Sigmoid colon (tissue), 6 donors: ENCODE measurements at regions not wholly inside any gene's neighbourhood (a gene's known extent, or its start where the extent isn't known, plus 50 kb on each side); places are given as distances from the start of the nearest gene placed in this dataset.

ENCODE experiments used
- DNase-seq: peaks from one replicate; pipeline ENCODE4 v3.0.0-alpha.2; 2019
- H3K27ac ChIP-seq, 4 donors: fragments of 200-600 bp; sonication (generic); one replicate each; pipeline ENCODE4 v1.5.1; 2016 to 2019; ENCODE audit warnings: mild to moderate bottlenecking in 1 of 4
- H3K27me3 ChIP-seq, 3 donors: fragments of 200-600 bp; sonication (generic); one replicate each; pipeline ENCODE4 v1.5.1; 2019; ENCODE audit warnings: mild to moderate bottlenecking in 1 of 3
- H3K36me3 ChIP-seq, 4 donors: fragments of 200-600 bp; sonication (generic); one replicate each; pipeline ENCODE4 v1.5.1; 2016 to 2019
- H3K4me1 ChIP-seq, 4 donors: fragments of 200-600 bp; sonication (generic); one replicate each; pipeline ENCODE4 v1.5.1; 2017 to 2019
- H3K4me3 ChIP-seq, 4 donors: fragments of 200-600 bp; sonication (generic); one replicate each; pipeline ENCODE4 v1.5.1; 2017 to 2019; ENCODE audit warnings: mild to moderate bottlenecking in 2 of 4, moderate library complexity in 1 of 4
- H3K9me3 ChIP-seq, 4 donors: fragments of 200-600 bp in 3 of 4; sonication (generic) in 3 of 4; one replicate each; pipeline versions ENCODE4 v1.5.1 to v1.6.1; 2013 to 2019
- CTCF ChIP-seq, 4 experiments: fragments of 450-650 bp in 3 of 4; fragments of 200-600 bp in 1 of 4; IDR thresholded peaks; one replicate each; pipeline ENCODE4 v1.5.1; 2016 to 2019; ENCODE audit warnings: antibody characterized with exemption in 4 of 4, mild to moderate bottlenecking in 3 of 4, moderate library complexity in 2 of 4
- EP300 ChIP-seq, 4 donors: sonication (generic); formaldehyde crosslinking; IDR thresholded peaks; one replicate each; pipeline ENCODE4 v1.6.1; 2017; ENCODE audit warnings: antibody characterized with exemption in 4 of 4
- POLR2A ChIP-seq, 2 donors: fragments of 450-650 bp; IDR thresholded peaks; one replicate each; pipeline ENCODE4 v1.6.1; 2016; ENCODE audit warnings: antibody characterized with exemption in 2 of 2, mild to moderate bottlenecking in 2 of 2, moderate library complexity in 2 of 2
- POLR2AphosphoS5 ChIP-seq, 4 donors: sonication (generic); formaldehyde crosslinking; IDR thresholded peaks; one replicate each; pipeline ENCODE4 v1.6.1; 2017; ENCODE audit warnings: antibody characterized with exemption in 4 of 4
- WGBS, 2 donors: extraction: QIAGEN DNeasy Blood & Tissue Kit; methylation state at CpG; one replicate each; pipeline ENCODE4 v1.1.7; 2013; 5-methylcytosine and 5-hydroxymethylcytosine counted together
- intact Hi-C: fragments of 100-400 bp; cut with DNase I; formaldehyde crosslinking; loops from one replicate; pipeline ENCODE4 v1.15.1; 2023
- donor health status: healthy with polysubstance abuse.
- donor health status: healthy.

DNA sequence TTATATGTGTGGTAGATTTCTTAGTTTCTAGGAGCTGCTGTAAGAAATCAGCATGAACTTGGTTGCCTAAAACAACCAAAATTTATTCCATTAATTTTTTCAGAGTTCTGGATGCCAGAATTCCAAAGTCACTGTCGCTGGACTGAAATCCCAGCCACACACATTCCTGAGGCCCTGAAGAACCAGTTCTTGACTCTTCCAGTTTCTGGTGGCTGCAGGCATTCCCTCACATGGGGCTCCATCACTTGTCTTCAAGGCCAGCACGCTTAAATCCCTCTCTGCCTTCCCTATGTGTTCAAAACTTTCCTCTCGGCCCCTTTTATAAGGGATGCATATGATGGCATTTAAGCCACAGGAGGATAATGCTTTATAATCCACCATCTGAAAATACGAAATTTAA, 1237.5 kb upstream of the CDH9 start:
- no peak overlapping the region for H3K4me3 ChIP-seq
- 58 to 78% methylated on average over 4 of the region's 4 CpGs for WGBS, 2 donors
- DNase-seq, result no peak
- no peaks in the 10 kb centered on the region for H3K4me1 ChIP-seq
- no peak overlapping the region for H3K27ac ChIP-seq
- H3K9me3 ChIP-seq, result no peaks in the 10 kb centered on the region
- H3K36me3 ChIP-seq, result no peaks in the 10 kb centered on the region
- no peak for TF ChIP-seq POLR2A (IDR thresholded peaks at IDR 0.05)
- TF ChIP-seq POLR2AphosphoS5 (IDR thresholded peaks at IDR 0.05), result no peak
- TF ChIP-seq EP300 (IDR thresholded peaks at IDR 0.05), result no peak
- no peaks in the 10 kb centered on the region for H3K27me3 ChIP-seq
- intact Hi-C loops, result no loop called here

- Histone ChIP-seq H3K36me3 (no peaks in the 10 kb centered on the region), H3K27me3 (no peaks in the 10 kb centered on the region), H3K27ac (no peak overlapping the region), H3K4me3 (no peak overlapping the region), H3K4me1 (no peaks in the 10 kb centered on the region), H3K9me3 (no peaks in the 10 kb centered on the region)
- TF ChIP-seq POLR2A (IDR thresholded peaks at IDR 0.05), result no peak
- TF ChIP-seq CTCF (IDR thresholded peaks at IDR 0.05), result no peak
- TF ChIP-seq EP300 (IDR thresholded peaks at IDR 0.05), result no peak
- no peak for TF ChIP-seq POLR2AphosphoS5 (IDR thresholded peaks at IDR 0.05)
- no peak for DNase-seq
- intact Hi-C loops, result no loop called here
- 75 to 80% methylated on average over 5 of the region's 5 CpGs for WGBS, 2 donors
Measured at GRCh38 chr5:28269978-28270377, 1231.6 kb upstream of the CDH9 start.

- WGBS, 2 donors, result 79 to 81% methylated on average over 2 of the region's 2 CpGs
- Histone ChIP-seq H3K4me1 (no peaks in the 10 kb centered on the region), H3K27ac (no peak overlapping the region), H3K4me3 (no peak overlapping the region), H3K27me3 (no peaks in the 10 kb centered on the region), H3K9me3 (no peaks in the 10 kb centered on the region), H3K36me3 (no peaks in the 10 kb centered on the region)
- intact Hi-C loops, result no loop called here
- DNase-seq, result no peak
- no peak for TF ChIP-seq EP300 (IDR thresholded peaks at IDR 0.05)
Measured at GRCh38 chr5:28265877-28266276, 1227.5 kb upstream of the CDH9 start.

GRCh38 chr5:28254846-28255245, 1216.5 kb upstream of the CDH9 start:
- Histone ChIP-seq H3K36me3 (no peaks in the 10 kb centered on the region), H3K27ac (no peak overlapping the region), H3K9me3 (no peaks in the 10 kb centered on the region), H3K4me3 (no peak overlapping the region), H3K27me3 (no peaks in the 10 kb centered on the region), H3K4me1 (no peaks in the 10 kb centered on the region)
- TF ChIP-seq CTCF (IDR thresholded peaks at IDR 0.05) (no peak), POLR2A (IDR thresholded peaks at IDR 0.05) (no peak), POLR2AphosphoS5 (IDR thresholded peaks at IDR 0.05) (no peak), EP300 (IDR thresholded peaks at IDR 0.05) (no peak)
- no peak for DNase-seq
- intact Hi-C loops, result no loop called here

DNA sequence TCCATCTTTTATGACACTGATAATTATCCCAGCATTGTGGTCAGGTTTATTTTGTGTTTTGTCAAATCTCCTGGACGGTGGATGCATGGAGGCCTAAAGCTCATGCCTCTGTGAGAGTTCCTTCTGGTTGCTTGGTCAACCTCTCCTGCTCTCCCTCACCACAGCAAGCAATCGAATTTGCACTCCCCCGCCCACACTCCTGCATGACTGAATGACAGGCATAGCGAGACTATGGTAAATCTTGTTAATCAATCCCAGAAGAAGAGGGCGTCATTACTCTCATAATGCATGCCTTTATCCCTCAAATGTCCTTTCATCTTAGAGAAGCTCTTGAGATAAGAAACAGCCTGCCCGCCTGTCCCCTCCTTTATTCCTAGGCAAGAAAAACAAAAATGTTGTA, 1215.0 kb upstream of the CDH9 start:
- DNase-seq, result no peak
- intact Hi-C loops, result no loop called here
- Histone ChIP-seq H3K27me3 (no peaks in the 10 kb centered on the region), H3K4me3 (no peak overlapping the region), H3K4me1 (no peaks in the 10 kb centered on the region), H3K9me3 (no peaks in the 10 kb centered on the region), H3K27ac (no peak overlapping the region), H3K36me3 (no peaks in the 10 kb centered on the region)
- TF ChIP-seq CTCF (IDR thresholded peaks at IDR 0.05), result no peak
- no peak for TF ChIP-seq POLR2AphosphoS5 (IDR thresholded peaks at IDR 0.05)
- no peak for TF ChIP-seq POLR2A (IDR thresholded peaks at IDR 0.05)
- TF ChIP-seq EP300 (IDR thresholded peaks at IDR 0.05), result no peak
- WGBS, 2 donors, result 70 to 81% methylated on average over 6 of the region's 6 CpGs

- no peaks in the 10 kb centered on the region for H3K9me3 ChIP-seq
- DNase-seq, result no peak
- TF ChIP-seq POLR2A (IDR thresholded peaks at IDR 0.05), result no peak
- TF ChIP-seq POLR2AphosphoS5 (IDR thresholded peaks at IDR 0.05), result no peak
- no peak for TF ChIP-seq CTCF (IDR thresholded peaks at IDR 0.05)
- no peak for TF ChIP-seq EP300 (IDR thresholded peaks at IDR 0.05)
- H3K27me3 ChIP-seq, result no peaks in the 10 kb centered on the region
- no peaks in the 10 kb centered on the region for H3K4me1 ChIP-seq
- no peak overlapping the region for H3K4me3 ChIP-seq
- intact Hi-C loops, result no loop called here
- no peak overlapping the region for H3K27ac ChIP-seq
- no peaks in the 10 kb centered on the region for H3K36me3 ChIP-seq
- 59 to 79% methylated on average over 5 of the region's 5 CpGs for WGBS, 2 donors
Measured at GRCh38 chr5:28249771-28250415, 1211.5 kb upstream of the CDH9 start.
